ENCODE measurements at regions not wholly inside any gene's neighbourhood (a gene's known extent, or its start where the extent isn't known, plus 50 kb on each side); places are given as distances from the start of the nearest gene placed in this dataset.

- H3K27ac ChIP-seq = no peak overlapping the region
- TF ChIP-seq CTCF (IDR thresholded peaks at IDR 0.05 in 8 of 11, conservative IDR thresholded peaks at IDR 0.05 in 3 of 11) (no peak), POLR2A (IDR thresholded peaks at IDR 0.05) (no peak), POLR2AphosphoS5 (IDR thresholded peaks at IDR 0.05) (no peak)
- intact Hi-C loops (cut with DNase I; ENCODE audit: low total_unique reads) = no loop called here
Observed at GRCh38 chr11:15737320-15737719, 619.0 kb downstream of the SOX6 start.

GRCh38 chr11:15738931-15739330 is 617.4 kb downstream of the SOX6 start:
- peaks cover 0 to 7% (median 1%) of the 10 kb centered on the region in 6 donors for H3K4me1 ChIP-seq
- no peak for TF ChIP-seq CTCF (IDR thresholded peaks at IDR 0.05 in 8 of 11, conservative IDR thresholded peaks at IDR 0.05 in 3 of 11)
- TF ChIP-seq POLR2A (IDR thresholded peaks at IDR 0.05) = no peak
- no peak for TF ChIP-seq POLR2AphosphoS5 (IDR thresholded peaks at IDR 0.05)
- H3K9me3 ChIP-seq = no peaks in the 10 kb centered on the region
- H3K27me3 ChIP-seq (replicated peaks in 1 of 7) = no peaks in the 10 kb centered on the region
- no peaks in the 10 kb centered on the region for H3K36me3 ChIP-seq
- intact Hi-C loops (cut with DNase I; ENCODE audit: low total_unique reads) = no loop called here
- WGBS, 5 donors = 68 to 81% (median 73%) methylated on average over 5 of the region's 5 CpGs
- H3K4me3 ChIP-seq = no peak overlapping the region
- DNase-seq = no peak
- no peak overlapping the region for H3K27ac ChIP-seq

More at GRCh38 chr11:15737320-15737719, 619.0 kb downstream of the SOX6 start:
- no peaks in the 10 kb centered on the region for H3K4me1 ChIP-seq
- H3K9me3 ChIP-seq = no peaks in the 10 kb centered on the region
- no peaks in the 10 kb centered on the region for H3K36me3 ChIP-seq
- no peak overlapping the region for H3K4me3 ChIP-seq
- no peak for DNase-seq
- H3K27me3 ChIP-seq (replicated peaks in 1 of 7) = no peaks in the 10 kb centered on the region

DNA sequence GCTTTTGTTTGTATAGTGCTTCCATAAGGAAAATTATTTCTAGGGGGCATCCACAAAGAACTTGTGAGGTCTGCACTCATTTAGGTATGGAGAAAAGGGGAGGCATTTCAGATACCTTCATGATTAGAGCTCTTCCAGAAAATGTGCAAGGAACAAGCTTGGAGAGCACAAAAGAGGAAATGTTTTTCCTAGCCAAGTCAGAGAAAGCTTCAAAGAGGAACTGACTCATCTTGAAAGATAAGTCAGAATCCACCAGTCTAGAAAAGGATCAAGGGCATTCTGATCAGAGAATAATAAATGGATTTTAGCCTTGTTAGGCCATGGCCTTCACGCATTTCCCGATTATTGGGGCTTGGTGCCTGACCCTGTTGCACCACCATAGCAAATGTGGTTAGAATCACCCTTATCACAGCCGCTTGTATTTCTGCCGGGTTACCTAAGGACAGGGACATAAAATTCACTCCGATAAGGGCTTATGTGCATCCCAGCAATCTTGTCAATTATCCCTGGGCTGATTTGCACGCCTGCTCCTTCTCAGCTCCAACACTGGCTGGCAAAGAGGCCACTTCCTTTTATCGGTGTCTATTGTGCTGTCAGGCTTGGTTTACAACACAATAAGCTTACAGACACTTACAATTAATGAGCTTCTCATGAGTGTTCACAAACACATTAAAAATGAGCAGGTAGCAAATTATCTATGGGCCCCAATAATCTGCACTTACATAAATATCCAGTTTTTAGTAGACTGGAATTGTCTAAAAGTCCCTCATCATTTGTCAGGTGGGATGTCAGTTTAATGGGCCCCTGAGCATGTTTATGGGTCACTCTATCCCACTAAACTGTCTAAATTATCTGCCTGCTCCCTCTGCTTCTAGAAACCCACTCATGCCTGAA is 613.5 kb downstream of the SOX6 start:
- intact Hi-C loops (cut with DNase I; ENCODE audit: low total_unique reads) = loop anchor here (10.0 kb wide), 1 partner anchor 58 kb away; no protein-coding TSS in a partner anchor
- 58 to 66% (median 63%) methylated on average over 7 of the region's 7 CpGs for WGBS, 5 donors
- H3K27me3 ChIP-seq (replicated peaks in 1 of 7) = no peaks in the 10 kb centered on the region

More for the DNA sequence above, 613.5 kb downstream of the SOX6 start:
- no peak for DNase-seq
- Histone ChIP-seq H3K4me3 (no peak overlapping the region), H3K9me3 (no peaks in the 10 kb centered on the region), H3K36me3 (no peaks in the 10 kb centered on the region), H3K27ac (peak overlapping the region in 4 of 8 donors; percentile 16 to 45 (median 24)), H3K4me1 (peaks cover 0 to 7% (median 1%) of the 10 kb centered on the region in 6 donors)
- no peak for TF ChIP-seq CTCF (IDR thresholded peaks at IDR 0.05 in 8 of 11, conservative IDR thresholded peaks at IDR 0.05 in 3 of 11)
- peak in 1 of 3 donors; percentile 15 for TF ChIP-seq POLR2AphosphoS5 (IDR thresholded peaks at IDR 0.05)
